Lower lobe of right lung (tissue), 2 donors: ENCODE measurements at regions not wholly inside any gene's neighbourhood (a gene's known extent, or its start where the extent isn't known, plus 50 kb on each side); places are given as distances from the start of the nearest gene placed in this dataset.

Experiments
- ATAC-seq, 2 donors: fragments of 200-7000 bp; cut with Tn5 transposase; one replicate each; pipeline ENCODE4 v1.9.1; 2020 to 2022; ENCODE audit warnings: mild to moderate bottlenecking in 2 of 2, moderate library complexity in 2 of 2
- DNase-seq: peaks from one replicate; pipeline ENCODE4 v3.0.0-alpha.2; 2020
- H3K27ac ChIP-seq: fragments of 200-600 bp; one replicate; pipeline ENCODE4 v1.8.0; 2022
- H3K27me3 ChIP-seq: fragments of 200-600 bp; one replicate; pipeline ENCODE4 v1.8.0; 2022; ENCODE audit warnings: low read depth
- H3K36me3 ChIP-seq: fragments of 200-600 bp; one replicate; pipeline ENCODE4 v1.8.0; 2022; ENCODE audit warnings: mild to moderate bottlenecking
- H3K4me1 ChIP-seq: fragments of 200-600 bp; one replicate; pipeline ENCODE4 v1.8.0; 2022
- H3K4me3 ChIP-seq: fragments of 200-600 bp; one replicate; pipeline ENCODE4 v1.8.0; 2022; ENCODE audit warnings: mild to moderate bottlenecking
- H3K9me3 ChIP-seq: fragments of 200-600 bp; one replicate; pipeline ENCODE4 v1.8.0; 2022
- intact Hi-C: fragments of 100-400 bp; cut with DNase I; formaldehyde crosslinking; loops from one replicate; pipeline ENCODE4 v1.11.0; 2022
- TF ChIP-seq, protein P1 (sequence below): fragments of 200-600 bp; IDR thresholded peaks from one replicate; pipeline ENCODE4 v1.8.0; 2022; ENCODE audit warnings: antibody characterized with exemption, mild to moderate bottlenecking
- donor health status: DM: no; HTN: yes; CAD: no; lungs with severe emphysema.

DNA sequence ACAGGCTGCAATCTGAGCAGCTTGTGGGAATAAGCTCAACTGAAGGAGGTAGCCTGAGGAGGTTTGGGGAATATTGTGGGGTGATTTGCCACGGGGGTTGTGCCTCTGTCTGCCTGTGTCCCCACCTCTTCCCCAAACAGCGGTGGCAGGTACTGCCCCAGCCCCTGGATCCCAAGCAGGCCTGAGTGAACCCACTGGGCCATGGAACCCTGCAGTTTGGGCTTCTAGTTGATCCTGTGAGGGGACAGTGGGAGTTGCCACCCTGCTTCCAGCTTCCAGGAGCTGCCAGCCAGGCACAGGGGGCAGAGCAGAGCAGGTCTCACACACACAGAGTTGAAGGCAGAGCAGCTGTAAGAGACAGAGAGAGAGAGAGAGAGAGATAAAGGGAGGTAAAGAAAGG, 97.4 kb downstream of the PJA1 start:
- Histone ChIP-seq H3K36me3 (no peaks in the 10 kb centered on the region), H3K9me3 (no peaks in the 10 kb centered on the region), H3K4me3 (no peak overlapping the region), H3K27me3 (no peaks in the 10 kb centered on the region), H3K27ac (no peak overlapping the region), H3K4me1 (no peaks in the 10 kb centered on the region)
- DNase-seq (no peak), ATAC-seq (no peak)
- TF ChIP-seq, protein P1, sequence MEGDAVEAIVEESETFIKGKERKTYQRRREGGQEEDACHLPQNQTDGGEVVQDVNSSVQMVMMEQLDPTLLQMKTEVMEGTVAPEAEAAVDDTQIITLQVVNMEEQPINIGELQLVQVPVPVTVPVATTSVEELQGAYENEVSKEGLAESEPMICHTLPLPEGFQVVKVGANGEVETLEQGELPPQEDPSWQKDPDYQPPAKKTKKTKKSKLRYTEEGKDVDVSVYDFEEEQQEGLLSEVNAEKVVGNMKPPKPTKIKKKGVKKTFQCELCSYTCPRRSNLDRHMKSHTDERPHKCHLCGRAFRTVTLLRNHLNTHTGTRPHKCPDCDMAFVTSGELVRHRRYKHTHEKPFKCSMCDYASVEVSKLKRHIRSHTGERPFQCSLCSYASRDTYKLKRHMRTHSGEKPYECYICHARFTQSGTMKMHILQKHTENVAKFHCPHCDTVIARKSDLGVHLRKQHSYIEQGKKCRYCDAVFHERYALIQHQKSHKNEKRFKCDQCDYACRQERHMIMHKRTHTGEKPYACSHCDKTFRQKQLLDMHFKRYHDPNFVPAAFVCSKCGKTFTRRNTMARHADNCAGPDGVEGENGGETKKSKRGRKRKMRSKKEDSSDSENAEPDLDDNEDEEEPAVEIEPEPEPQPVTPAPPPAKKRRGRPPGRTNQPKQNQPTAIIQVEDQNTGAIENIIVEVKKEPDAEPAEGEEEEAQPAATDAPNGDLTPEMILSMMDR = no peak
- intact Hi-C loops = no loop called here

GRCh38 chrX:69066966-69067525, 98.2 kb downstream of the PJA1 start:
- TF ChIP-seq, protein P1 = no peak
- Histone ChIP-seq H3K27me3 (no peaks in the 10 kb centered on the region), H3K36me3 (no peaks in the 10 kb centered on the region), H3K9me3 (no peaks in the 10 kb centered on the region), H3K4me1 (no peaks in the 10 kb centered on the region), H3K4me3 (no peak overlapping the region), H3K27ac (no peak overlapping the region)
- ATAC-seq (no peak), DNase-seq (no peak)
- intact Hi-C loops = no loop called here

- no peak overlapping the region for H3K27ac ChIP-seq
- intact Hi-C loops = no loop called here
- H3K4me1 ChIP-seq = no peaks in the 10 kb centered on the region
- no peak overlapping the region for H3K4me3 ChIP-seq
- no peak for DNase-seq
- no peaks in the 10 kb centered on the region for H3K27me3 ChIP-seq
- no peaks in the 10 kb centered on the region for H3K9me3 ChIP-seq
- ATAC-seq = no peak
- H3K36me3 ChIP-seq = no peaks in the 10 kb centered on the region
- TF ChIP-seq, protein P1 = no peak
Measured at GRCh38 chrX:69066021-69066757, 99.1 kb downstream of the PJA1 start.

- no peak for ATAC-seq
- TF ChIP-seq, protein P1 = no peak
Measured at GRCh38 chrX:69065451-69065850, 99.8 kb downstream of the PJA1 start.

DNA sequence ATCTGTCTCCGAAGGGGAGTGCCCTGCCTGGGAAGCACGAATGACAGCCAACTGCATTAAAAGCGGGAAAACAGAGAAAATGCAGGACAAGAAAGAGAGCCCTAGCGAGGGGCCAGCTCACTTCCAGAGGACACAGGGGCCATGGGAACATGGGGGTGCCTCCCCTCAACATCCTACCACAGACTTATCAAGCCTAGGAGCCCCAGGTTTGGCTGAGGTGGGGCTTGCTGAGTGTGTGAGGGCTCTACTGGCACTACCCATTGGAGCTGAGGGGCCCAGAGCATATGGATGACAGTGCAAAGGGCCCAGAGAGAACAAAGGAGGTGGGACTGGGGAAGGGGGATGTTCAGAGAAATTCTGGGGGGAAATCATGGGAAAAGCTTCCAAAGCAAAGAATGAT, 101.8 kb downstream of the PJA1 start:
- H3K9me3 ChIP-seq = no peaks in the 10 kb centered on the region
- no peak for ATAC-seq
- no peaks in the 10 kb centered on the region for H3K27me3 ChIP-seq
- intact Hi-C loops = no loop called here
- no peak overlapping the region for H3K4me3 ChIP-seq
- H3K4me1 ChIP-seq = no peaks in the 10 kb centered on the region
- H3K27ac ChIP-seq = no peak overlapping the region
- no peaks in the 10 kb centered on the region for H3K36me3 ChIP-seq
- DNase-seq = no peak
- TF ChIP-seq, protein P1 = no peak

More at GRCh38 chrX:69065451-69065850, 99.8 kb downstream of the PJA1 start:
- DNase-seq = no peak
- no peak overlapping the region for H3K4me3 ChIP-seq
- H3K4me1 ChIP-seq = no peaks in the 10 kb centered on the region
- no peak overlapping the region for H3K27ac ChIP-seq
- no peaks in the 10 kb centered on the region for H3K9me3 ChIP-seq
- H3K36me3 ChIP-seq = no peaks in the 10 kb centered on the region
- no peaks in the 10 kb centered on the region for H3K27me3 ChIP-seq
- intact Hi-C loops = no loop called here
